Mesenchymal stem cell (in vitro differentiated cells and primary cell): ENCODE measurements at regions not wholly inside any gene's neighbourhood (a gene's known extent, or its start where the extent isn't known, plus 50 kb on each side); places are given as distances from the start of the nearest gene placed in this dataset.
"Not testable (repeated sequence)": the region's sequence is repeated elsewhere in the genome, so short reads cannot be mapped to it uniquely, and the experiment has no call there.

Experiments
- DNase-seq: peaks from one replicate; pipeline ENCODE4 v3.0.0-alpha.2; 2013
- H2AFZ ChIP-seq: one replicate; pipeline ENCODE4 v1.6.1; 2013; ENCODE audit warnings: low read depth, mild to moderate bottlenecking, control low read depth, inconsistent platforms, low read length, moderate library complexity
- H2AK5ac ChIP-seq: 2 replicates; pipeline ENCODE4 v1.6.1; 2013; ENCODE audit warnings: low read length, moderate library complexity, mild to moderate bottlenecking, inconsistent platforms; ENCODE audit not compliant: severe bottlenecking
- H2BK120ac ChIP-seq: one replicate; pipeline ENCODE4 v1.6.1; 2013; ENCODE audit warnings: low read depth, mild to moderate bottlenecking, inconsistent platforms, low read length, moderate library complexity
- H2BK12ac ChIP-seq, 2 experiments: one replicate each; pipeline ENCODE4 v1.6.1; 2013; ENCODE audit warnings: inconsistent platforms in 2 of 2, low read length in 2 of 2, mild to moderate bottlenecking in 2 of 2, moderate library complexity in 2 of 2, control low read depth in 1 of 2
- H2BK15ac ChIP-seq: one replicate; pipeline ENCODE4 v1.6.1; 2013; ENCODE audit warnings: mild to moderate bottlenecking, low read depth, inconsistent platforms; ENCODE audit not compliant: poor library complexity, severe bottlenecking
- H2BK5ac ChIP-seq: 2 replicates; pipeline ENCODE4 v1.6.1; 2013; ENCODE audit warnings: low read depth, mild to moderate bottlenecking, low read length, control low read depth, inconsistent platforms; ENCODE audit not compliant: poor library complexity, severe bottlenecking
- H3K14ac ChIP-seq, 2 experiments: one replicate each; pipeline ENCODE4 v1.6.1; 2013; ENCODE audit warnings: inconsistent platforms in 2 of 2, low read length in 2 of 2, control low read depth in 1 of 2, mild to moderate bottlenecking in 1 of 2, moderate library complexity in 1 of 2
- H3K18ac ChIP-seq, 2 experiments: one replicate each; pipeline ENCODE4 v1.6.1; 2013; ENCODE audit warnings: inconsistent platforms in 2 of 2, low read length in 2 of 2, control low read depth in 1 of 2, low read depth in 1 of 2, mild to moderate bottlenecking in 1 of 2
- H3K23ac ChIP-seq, 2 experiments: one replicate each; pipeline ENCODE4 v1.6.1; 2013; ENCODE audit warnings: inconsistent platforms in 2 of 2, low read length in 2 of 2, mild to moderate bottlenecking in 2 of 2, moderate library complexity in 2 of 2, control low read depth in 1 of 2
- H3K27ac ChIP-seq: 2 replicates; pipeline ENCODE4 v1.5.1; 2013; ENCODE audit warnings: mild to moderate bottlenecking, moderate library complexity, low read length, control low read depth, inconsistent platforms; ENCODE audit not compliant: poor library complexity, severe bottlenecking
- H3K27me3 ChIP-seq, 2 experiments: 2 replicates each; pipeline versions ENCODE4 v1.6.1 to v1.7.0; 2013; ENCODE audit warnings: low read length in 2 of 2, mild to moderate bottlenecking in 2 of 2, moderate library complexity in 2 of 2, control low read depth in 1 of 2, inconsistent platforms in 1 of 2; ENCODE audit not compliant: control insufficient read depth in 1 of 2, insufficient read depth in 1 of 2
- H3K36me3 ChIP-seq, 2 experiments: 2 replicates each; pipeline versions ENCODE4 v1.6.1 to v1.7.0; 2013; ENCODE audit warnings: low read length in 2 of 2, control low read depth in 1 of 2, inconsistent platforms in 1 of 2, low read depth in 1 of 2, mild to moderate bottlenecking in 1 of 2; ENCODE audit not compliant: insufficient read depth in 2 of 2, control insufficient read depth in 1 of 2
- H3K4ac ChIP-seq, 2 experiments: one replicate each; pipeline ENCODE4 v1.6.1; 2013; ENCODE audit warnings: inconsistent platforms in 2 of 2, low read length in 2 of 2, mild to moderate bottlenecking in 2 of 2, moderate library complexity in 2 of 2, control low read depth in 1 of 2, low read depth in 1 of 2
- H3K4me1 ChIP-seq: 2 replicates; pipeline ENCODE4 v1.6.1; 2013; ENCODE audit warnings: low read depth, low read length, control low read depth; ENCODE audit not compliant: control insufficient read depth, insufficient read depth
- H3K4me2 ChIP-seq: 2 replicates; pipeline ENCODE4 v1.6.1; 2013; ENCODE audit warnings: low read length, mild to moderate bottlenecking, inconsistent platforms; ENCODE audit not compliant: poor library complexity, severe bottlenecking
- H3K4me3 ChIP-seq, 2 experiments: 2 replicates each; pipeline versions ENCODE4 v1.5.1 to v1.7.0; 2013; ENCODE audit warnings: low read length in 2 of 2, mild to moderate bottlenecking in 2 of 2, control low read depth in 1 of 2, low read depth in 1 of 2; ENCODE audit not compliant: insufficient read depth in 1 of 2
- H3K79me1 ChIP-seq: replicated peaks from 2 replicates; pipeline ENCODE4 v1.6.1; 2013; ENCODE audit warnings: mild to moderate bottlenecking, control low read depth, low read length, inconsistent platforms; ENCODE audit not compliant: poor library complexity, severe bottlenecking
- H3K9ac ChIP-seq: 2 replicates; pipeline ENCODE4 v1.7.0; 2013; ENCODE audit warnings: mild to moderate bottlenecking, low read length, moderate library complexity
- H3K9me3 ChIP-seq: 2 replicates; pipeline ENCODE4 v1.7.0; 2013; ENCODE audit warnings: mild to moderate bottlenecking, low read length; ENCODE audit not compliant: control insufficient read depth
- H4K8ac ChIP-seq: one replicate; pipeline ENCODE4 v1.6.1; 2013; ENCODE audit warnings: inconsistent platforms, mild to moderate bottlenecking, low read length, moderate library complexity
- H4K91ac ChIP-seq: one replicate; pipeline ENCODE4 v1.6.1; 2013; ENCODE audit warnings: mild to moderate bottlenecking, low read length, inconsistent platforms
- WGBS: methylation state at CpG from one replicate; pipeline ENCODE4 v1.1.7; 2013; ENCODE audit warnings: mixed read lengths; 5-methylcytosine and 5-hydroxymethylcytosine counted together

GRCh38 chr1:245062741-245063305, 92.0 kb upstream of the KIF26B start:
- H3K4ac ChIP-seq: no peak overlapping the region
- H3K4me1 ChIP-seq: no peaks in the 10 kb centered on the region
- no peak overlapping the region for H3K14ac ChIP-seq
- no peak overlapping the region for H2AK5ac ChIP-seq
- no peak overlapping the region for H3K23ac ChIP-seq
- H4K8ac ChIP-seq: no peak overlapping the region
- no peak overlapping the region for H3K4me3 ChIP-seq
- no peak overlapping the region for H2AFZ ChIP-seq
- DNase-seq: no peak
- no peaks in the 10 kb centered on the region for H3K79me1 ChIP-seq
- H2BK12ac ChIP-seq: peak overlapping the region in 1 of 2 experiments; percentile 74
- H3K4me2 ChIP-seq: no peak overlapping the region
- H3K36me3 ChIP-seq: no peaks in the 10 kb centered on the region
- no peak overlapping the region for H4K91ac ChIP-seq
- 93% methylated on average over 5 of the region's 5 CpGs for WGBS
- H3K9me3 ChIP-seq: no peaks in the 10 kb centered on the region
- no peak overlapping the region for H3K27ac ChIP-seq
- H3K18ac ChIP-seq: no peak overlapping the region
- H3K27me3 ChIP-seq: no peaks in the 10 kb centered on the region
- no peak overlapping the region for H2BK15ac ChIP-seq
- no peak overlapping the region for H3K9ac ChIP-seq
- no peak overlapping the region for H2BK5ac ChIP-seq
- H2BK120ac ChIP-seq: no peak overlapping the region

- WGBS: 100% methylated on average over 2 of the region's 4 CpGs
- not testable (repeated sequence) for DNase-seq, H4K8ac ChIP-seq
These were observed 93.0 kb upstream of the KIF26B start for GRCh38 chr1:245061808-245062207.

GRCh38 chr1:245060684-245061374, 94.0 kb upstream of the KIF26B start:
- no peak overlapping the region for H2BK5ac ChIP-seq

More at GRCh38 chr1:245061808-245062207, 93.0 kb upstream of the KIF26B start:
- H3K4ac ChIP-seq, H3K14ac ChIP-seq, H3K27me3 ChIP-seq, H2BK5ac ChIP-seq, H3K4me1 ChIP-seq, H3K4me3 ChIP-seq, H3K23ac ChIP-seq, H3K9ac ChIP-seq, H2BK15ac ChIP-seq, H3K27ac ChIP-seq, H2BK12ac ChIP-seq, H2BK120ac ChIP-seq, H3K36me3 ChIP-seq, H2AK5ac ChIP-seq, H4K91ac ChIP-seq, H2AFZ ChIP-seq, H3K4me2 ChIP-seq, H3K79me1 ChIP-seq, H3K9me3 ChIP-seq, H3K18ac ChIP-seq: not testable (repeated sequence)

GRCh38 chr1:245059806-245060424, 94.9 kb upstream of the KIF26B start:
- Histone ChIP-seq H3K79me1 (no peaks in the 10 kb centered on the region), H2BK5ac (no peak overlapping the region), H4K8ac (no peak overlapping the region), H3K4me3 (no peak overlapping the region), H3K18ac (peak overlapping the region; percentile 16 to 34), H3K4ac (peak overlapping the region in 1 of 2 experiments; percentile 62), H3K27ac (no peak overlapping the region), H3K9ac (no peak overlapping the region), H4K91ac (no peak overlapping the region), H3K27me3 (no peaks in the 10 kb centered on the region), H2AK5ac (no peak overlapping the region), H2BK120ac (no peak overlapping the region), H3K14ac (no peak overlapping the region), H2BK12ac (peak overlapping the region in 1 of 2 experiments; percentile 50), H2BK15ac (no peak overlapping the region), H3K9me3 (no peaks in the 10 kb centered on the region), H3K4me1 (no peaks in the 10 kb centered on the region), H3K4me2 (no peak overlapping the region), H2AFZ (no peak overlapping the region), H3K23ac (no peak overlapping the region), H3K36me3 (no peaks in the 10 kb centered on the region)
- 81% methylated on average over 3 of the region's 5 CpGs for WGBS
- DNase-seq: no peak

More at GRCh38 chr1:245060684-245061374, 94.0 kb upstream of the KIF26B start:
- no peak overlapping the region for H2BK15ac ChIP-seq
- DNase-seq: peak; percentile 96
- H2AFZ ChIP-seq: no peak overlapping the region
- H2AK5ac ChIP-seq: no peak overlapping the region
- H4K91ac ChIP-seq: no peak overlapping the region
- H3K4me2 ChIP-seq: no peak overlapping the region
- H3K18ac ChIP-seq: no peak overlapping the region
- no peak overlapping the region for H3K4me3 ChIP-seq
- H3K9ac ChIP-seq: no peak overlapping the region
- no peaks in the 10 kb centered on the region for H3K36me3 ChIP-seq
- no peaks in the 10 kb centered on the region for H3K9me3 ChIP-seq
- no peak overlapping the region for H3K4ac ChIP-seq
- H3K4me1 ChIP-seq: no peaks in the 10 kb centered on the region
- H3K27ac ChIP-seq: no peak overlapping the region
- H2BK12ac ChIP-seq: no peak overlapping the region
- H2BK120ac ChIP-seq: no peak overlapping the region
- no peak overlapping the region for H3K14ac ChIP-seq
- 74% methylated on average over 2 of the region's 6 CpGs for WGBS
- H3K23ac ChIP-seq: no peak overlapping the region
- no peaks in the 10 kb centered on the region for H3K79me1 ChIP-seq
- no peaks in the 10 kb centered on the region for H3K27me3 ChIP-seq
- no peak overlapping the region for H4K8ac ChIP-seq
